ENCODE measurements at regions not wholly inside any gene's neighbourhood (a gene's known extent, or its start where the extent isn't known, plus 50 kb on each side); places are given as distances from the start of the nearest gene placed in this dataset.
A peak's percentile ranks its signal among the peaks of the same experiment; 100 is the strongest.

GRCh38 chr10:94274142-94274787 is 88.5 kb downstream of the NOC3L start:
- no peak overlapping the region for H3K4me3 ChIP-seq (replicated peaks; ENCODE audit: low read depth, low read length)
- DNase-seq (ENCODE audit: extremely low read depth, insufficient read length): no peak
- no peaks in the 10 kb centered on the region for H3K36me3 ChIP-seq (ENCODE audit: control insufficient read depth, insufficient read depth, low read length)
- TF ChIP-seq, protein P1, sequence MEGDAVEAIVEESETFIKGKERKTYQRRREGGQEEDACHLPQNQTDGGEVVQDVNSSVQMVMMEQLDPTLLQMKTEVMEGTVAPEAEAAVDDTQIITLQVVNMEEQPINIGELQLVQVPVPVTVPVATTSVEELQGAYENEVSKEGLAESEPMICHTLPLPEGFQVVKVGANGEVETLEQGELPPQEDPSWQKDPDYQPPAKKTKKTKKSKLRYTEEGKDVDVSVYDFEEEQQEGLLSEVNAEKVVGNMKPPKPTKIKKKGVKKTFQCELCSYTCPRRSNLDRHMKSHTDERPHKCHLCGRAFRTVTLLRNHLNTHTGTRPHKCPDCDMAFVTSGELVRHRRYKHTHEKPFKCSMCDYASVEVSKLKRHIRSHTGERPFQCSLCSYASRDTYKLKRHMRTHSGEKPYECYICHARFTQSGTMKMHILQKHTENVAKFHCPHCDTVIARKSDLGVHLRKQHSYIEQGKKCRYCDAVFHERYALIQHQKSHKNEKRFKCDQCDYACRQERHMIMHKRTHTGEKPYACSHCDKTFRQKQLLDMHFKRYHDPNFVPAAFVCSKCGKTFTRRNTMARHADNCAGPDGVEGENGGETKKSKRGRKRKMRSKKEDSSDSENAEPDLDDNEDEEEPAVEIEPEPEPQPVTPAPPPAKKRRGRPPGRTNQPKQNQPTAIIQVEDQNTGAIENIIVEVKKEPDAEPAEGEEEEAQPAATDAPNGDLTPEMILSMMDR (IDR thresholded peaks at IDR 0.05; ENCODE audit: insufficient read depth, low read length, poor library complexity, severe bottlenecking): no peak
- H3K27me3 ChIP-seq (replicated peaks; ENCODE audit: control insufficient read depth, insufficient read depth, low read length): no peaks in the 10 kb centered on the region

DNA sequence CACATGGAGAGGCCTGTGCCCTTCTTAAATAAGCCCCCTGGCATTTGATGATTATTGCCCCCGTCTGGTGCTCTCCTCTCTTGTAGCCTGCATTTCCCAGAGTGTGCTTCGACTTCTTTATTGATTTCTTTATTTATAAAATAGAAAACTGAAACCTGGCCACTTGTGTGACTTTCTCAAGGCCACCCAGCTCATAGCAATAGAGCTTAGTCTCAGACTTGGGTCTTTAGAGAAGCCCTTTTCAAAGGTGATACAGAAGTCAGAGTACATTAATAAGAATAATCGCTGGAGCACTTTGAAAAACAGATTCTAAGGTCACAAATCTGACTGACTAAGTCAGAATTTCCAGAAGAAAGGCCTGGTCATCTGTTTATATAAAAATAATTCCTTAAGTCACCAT is 86.6 kb downstream of the NOC3L start:
- no peaks in the 10 kb centered on the region for H3K36me3 ChIP-seq (ENCODE audit: control insufficient read depth, insufficient read depth, low read length)
- no peaks in the 10 kb centered on the region; the same call in 1 of the 2 replicates for H3K27me3 ChIP-seq (replicated peaks; ENCODE audit: control insufficient read depth, insufficient read depth, low read length)
- no peak overlapping the region for H3K4me3 ChIP-seq (replicated peaks; ENCODE audit: low read depth, low read length)
- TF ChIP-seq, protein P1 (IDR thresholded peaks at IDR 0.05; ENCODE audit: insufficient read depth, low read length, poor library complexity, severe bottlenecking): no peak
- DNase-seq (ENCODE audit: extremely low read depth, insufficient read length): no peak

GRCh38 chr10:94277450-94277849 is 85.3 kb downstream of the NOC3L start:
- H3K4me3 ChIP-seq (replicated peaks; ENCODE audit: low read depth, low read length): no peak overlapping the region
- no peak for DNase-seq (ENCODE audit: extremely low read depth, insufficient read length)
- H3K27me3 ChIP-seq (replicated peaks; ENCODE audit: control insufficient read depth, insufficient read depth, low read length): no peaks in the 10 kb centered on the region; the same call in 1 of the 2 replicates
- TF ChIP-seq, protein P1 (IDR thresholded peaks at IDR 0.05; ENCODE audit: insufficient read depth, low read length, poor library complexity, severe bottlenecking): no peak
- H3K36me3 ChIP-seq (ENCODE audit: control insufficient read depth, insufficient read depth, low read length): no peaks in the 10 kb centered on the region

GRCh38 chr10:94279835-94280709 is 82.7 kb downstream of the NOC3L start:
- TF ChIP-seq, protein P1 (IDR thresholded peaks at IDR 0.05; ENCODE audit: insufficient read depth, low read length, poor library complexity, severe bottlenecking): peak; percentile 87
- no peaks in the 10 kb centered on the region for H3K36me3 ChIP-seq (ENCODE audit: control insufficient read depth, insufficient read depth, low read length)
- no peaks in the 10 kb centered on the region; the same call in 1 of the 2 replicates for H3K27me3 ChIP-seq (replicated peaks; ENCODE audit: control insufficient read depth, insufficient read depth, low read length)
- H3K4me3 ChIP-seq (replicated peaks; ENCODE audit: low read depth, low read length): no peak overlapping the region
- no peak for DNase-seq (ENCODE audit: extremely low read depth, insufficient read length)

DNA sequence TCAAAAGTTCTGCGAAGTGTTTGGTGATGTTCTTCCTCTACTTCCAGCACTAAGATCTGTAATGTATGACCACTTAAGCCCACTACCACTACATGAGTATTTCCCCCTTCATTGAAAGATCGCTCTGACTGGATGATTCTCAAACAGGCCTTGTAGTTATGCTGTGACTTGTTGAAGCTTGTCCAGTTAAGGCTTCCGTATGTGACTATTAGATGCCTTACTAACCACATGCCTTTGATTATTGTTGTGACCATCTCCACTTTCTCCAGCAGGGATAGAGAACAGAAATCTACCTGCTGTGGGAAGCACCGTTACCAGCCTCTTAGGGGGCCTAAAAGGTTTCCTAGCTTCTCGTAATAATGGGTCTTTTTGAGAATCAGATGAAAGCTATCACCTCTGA is 81.1 kb downstream of the NOC3L start:
- H3K4me3 ChIP-seq (replicated peaks; ENCODE audit: low read depth, low read length): no peak overlapping the region
- TF ChIP-seq, protein P1 (IDR thresholded peaks at IDR 0.05; ENCODE audit: insufficient read depth, low read length, poor library complexity, severe bottlenecking): no peak
- no peaks in the 10 kb centered on the region; the same call in 1 of the 2 replicates for H3K27me3 ChIP-seq (replicated peaks; ENCODE audit: control insufficient read depth, insufficient read depth, low read length)
- DNase-seq (ENCODE audit: extremely low read depth, insufficient read length): no peak
- H3K36me3 ChIP-seq (ENCODE audit: control insufficient read depth, insufficient read depth, low read length): no peaks in the 10 kb centered on the region
